Suprapubic skin (tissue), 4 donors: ENCODE measurements at regions not wholly inside any gene's neighbourhood (a gene's known extent, or its start where the extent isn't known, plus 50 kb on each side); places are given as distances from the start of the nearest gene placed in this dataset.

Experiments
- DNase-seq, 2 donors: peaks; one replicate each; pipeline ENCODE4 v3.0.0-alpha.2; 2019; ENCODE audit warnings: low spot score in 2 of 2
- H3K27ac ChIP-seq: fragments of 200-600 bp; sonication (generic); one replicate; pipeline ENCODE4 v1.5.1; 2019
- H3K27me3 ChIP-seq: fragments of 200-600 bp; sonication (generic); one replicate; pipeline ENCODE4 v1.5.1; 2019
- H3K36me3 ChIP-seq: fragments of 200-600 bp; sonication (generic); one replicate; pipeline ENCODE4 v1.5.1; 2019
- H3K4me1 ChIP-seq: fragments of 200-600 bp; sonication (generic); one replicate; pipeline ENCODE4 v1.5.1; 2019
- H3K4me3 ChIP-seq: fragments of 200-600 bp; sonication (generic); one replicate; pipeline ENCODE4 v1.5.1; 2019; ENCODE audit warnings: mild to moderate bottlenecking
- H3K9me3 ChIP-seq: fragments of 200-600 bp; sonication (generic); one replicate; pipeline ENCODE4 v1.5.1; 2019
- CTCF ChIP-seq, 2 donors: fragments of 200-600 bp in 1 of 2; fragments of 450-650 bp in 1 of 2; sonication (generic) in 1 of 2; IDR thresholded peaks; one replicate each; pipeline ENCODE4 v1.5.1; 2016 to 2019; ENCODE audit warnings: antibody characterized with exemption in 2 of 2, mild to moderate bottlenecking in 1 of 2, moderate library complexity in 1 of 2
- EP300 ChIP-seq: sonication (generic); formaldehyde crosslinking; IDR thresholded peaks from one replicate; pipeline ENCODE4 v1.6.1; 2017; ENCODE audit warnings: antibody characterized with exemption
- POLR2A ChIP-seq, 2 donors: fragments of 450-650 bp; IDR thresholded peaks; one replicate each; pipeline ENCODE4 v1.6.1; 2017; ENCODE audit warnings: antibody characterized with exemption in 2 of 2, mild to moderate bottlenecking in 2 of 2, moderate library complexity in 2 of 2
- POLR2AphosphoS5 ChIP-seq, 3 donors: sonication (generic); formaldehyde crosslinking; IDR thresholded peaks; one replicate each; pipeline ENCODE4 v1.6.1; 2017; ENCODE audit warnings: antibody characterized with exemption in 3 of 3
- WGBS: methylation state at CpG from one replicate; pipeline ENCODE4 v1.1.5; 2018; 5-methylcytosine and 5-hydroxymethylcytosine counted together

GRCh38 chr7:72466797-72467196 lies 54.7 kb upstream of the CALN1 start:
- Histone ChIP-seq H3K36me3 (no peaks in the 10 kb centered on the region), H3K27me3 (no peaks in the 10 kb centered on the region), H3K4me3 (no peak overlapping the region), H3K4me1 (no peaks in the 10 kb centered on the region), H3K27ac (no peak overlapping the region), H3K9me3 (no peaks in the 10 kb centered on the region)
- WGBS: 89% methylated on average over 2 of the region's 2 CpGs
- no peak for DNase-seq
- no peak for TF ChIP-seq CTCF (IDR thresholded peaks at IDR 0.05)
- TF ChIP-seq POLR2AphosphoS5 (IDR thresholded peaks at IDR 0.05): no peak
- no peak for TF ChIP-seq POLR2A (IDR thresholded peaks at IDR 0.05)
- TF ChIP-seq EP300: no peak

GRCh38 chr7:72465521-72465920 lies 53.4 kb upstream of the CALN1 start:
- H3K27me3 ChIP-seq: no peaks in the 10 kb centered on the region
- no peaks in the 10 kb centered on the region for H3K9me3 ChIP-seq
- WGBS: 47% methylated on average over 5 of the region's 5 CpGs
- no peak overlapping the region for H3K4me3 ChIP-seq
- no peak overlapping the region for H3K27ac ChIP-seq
- no peaks in the 10 kb centered on the region for H3K36me3 ChIP-seq
- H3K4me1 ChIP-seq: no peaks in the 10 kb centered on the region
- DNase-seq: no peak
- TF ChIP-seq POLR2AphosphoS5 (IDR thresholded peaks at IDR 0.05): no peak
- TF ChIP-seq EP300: no peak
- TF ChIP-seq CTCF (IDR thresholded peaks at IDR 0.05): no peak
- no peak for TF ChIP-seq POLR2A (IDR thresholded peaks at IDR 0.05)

- no peaks in the 10 kb centered on the region for H3K36me3 ChIP-seq
- TF ChIP-seq EP300 (no peak), CTCF (IDR thresholded peaks at IDR 0.05) (no peak), POLR2A (IDR thresholded peaks at IDR 0.05) (no peak), POLR2AphosphoS5 (IDR thresholded peaks at IDR 0.05) (no peak)
- H3K27me3 ChIP-seq: no peaks in the 10 kb centered on the region
- H3K4me1 ChIP-seq: no peaks in the 10 kb centered on the region
- no peak overlapping the region for H3K4me3 ChIP-seq
- no peak for DNase-seq
- no peaks in the 10 kb centered on the region for H3K9me3 ChIP-seq
- H3K27ac ChIP-seq: no peak overlapping the region
- WGBS: 75% methylated on average over 7 of the region's 7 CpGs
Observed at GRCh38 chr7:72462311-72462710, 50.2 kb upstream of the CALN1 start.
